HG02840 (cell line): ENCODE measurements at regions not wholly inside any gene's neighbourhood (a gene's known extent, or its start where the extent isn't known, plus 50 kb on each side); places are given as distances from the start of the nearest gene placed in this dataset.

Experiments used
- ATAC-seq: cut with Tn5 transposase; IDR thresholded peaks from one replicate; pipeline ENCODE4 v1.9.1; 2021; ENCODE audit warnings: mild to moderate bottlenecking, moderate library complexity, moderate number of reproducible peaks; ENCODE audit not compliant: unreplicated experiment, low FRiP score

- ATAC-seq = no peak
These were observed 970.8 kb upstream of the TENM3 start for GRCh38 chr4:181272422-181272821.

DNA sequence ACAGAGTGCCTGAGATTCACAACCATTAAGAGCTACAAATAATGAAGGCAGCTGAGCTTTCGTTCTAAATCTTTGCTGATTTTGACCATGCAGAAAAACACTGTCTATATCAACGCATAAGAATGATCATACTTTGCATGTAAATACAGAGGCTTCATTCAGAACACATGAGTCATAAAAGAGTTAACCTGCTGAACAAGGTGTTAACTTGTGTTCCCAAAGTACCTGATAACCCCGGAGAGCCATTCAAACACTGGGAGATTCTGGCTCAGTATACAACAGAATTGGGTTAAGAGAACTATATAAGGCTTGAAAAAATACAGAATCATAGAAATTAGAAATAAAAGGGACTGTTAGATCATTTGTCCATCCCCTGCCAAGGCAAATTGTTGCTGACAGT, 964.3 kb upstream of the TENM3 start:
- no peak for ATAC-seq

GRCh38 chr4:181281451-181281850, 961.8 kb upstream of the TENM3 start:
- no peak for ATAC-seq

DNA sequence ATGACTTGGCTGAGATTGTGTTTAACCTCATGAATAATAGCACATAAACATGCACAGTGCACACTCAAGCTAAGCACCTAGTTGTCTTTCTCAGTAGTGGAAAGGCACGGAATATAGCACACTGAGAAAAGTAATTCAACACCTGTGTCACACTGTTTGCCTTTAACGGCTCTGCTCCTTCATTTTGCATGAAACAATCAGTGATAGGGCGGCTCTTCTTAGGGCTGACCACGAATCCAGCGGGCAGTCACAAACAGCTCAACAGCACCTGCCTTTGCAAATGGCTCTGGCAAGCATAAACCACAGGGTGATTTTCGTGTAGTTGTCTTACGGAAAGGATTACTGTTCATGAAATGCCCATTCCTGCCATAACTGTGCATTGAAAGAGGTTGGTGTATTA, 954.0 kb upstream of the TENM3 start:
- ATAC-seq = no peak

DNA sequence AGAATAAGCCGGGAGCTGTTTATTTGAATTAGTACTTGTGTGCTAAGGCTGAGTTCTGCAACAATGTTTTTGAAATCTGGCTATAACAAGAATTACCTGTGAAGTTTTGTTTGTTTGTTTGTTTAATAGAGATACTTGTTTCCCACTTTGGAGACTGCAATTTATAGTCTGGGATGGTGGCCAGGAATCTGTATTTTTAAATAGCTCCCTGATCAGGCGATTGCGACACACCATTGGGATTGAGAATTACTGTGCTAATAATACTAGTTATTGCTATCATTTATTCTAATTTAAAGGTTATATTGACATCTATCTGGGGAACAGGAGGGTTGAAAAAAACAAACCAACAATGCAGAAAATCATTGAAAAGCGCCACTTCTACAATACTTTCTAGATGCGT, 951.6 kb upstream of the TENM3 start:
- ATAC-seq = no peak

DNA sequence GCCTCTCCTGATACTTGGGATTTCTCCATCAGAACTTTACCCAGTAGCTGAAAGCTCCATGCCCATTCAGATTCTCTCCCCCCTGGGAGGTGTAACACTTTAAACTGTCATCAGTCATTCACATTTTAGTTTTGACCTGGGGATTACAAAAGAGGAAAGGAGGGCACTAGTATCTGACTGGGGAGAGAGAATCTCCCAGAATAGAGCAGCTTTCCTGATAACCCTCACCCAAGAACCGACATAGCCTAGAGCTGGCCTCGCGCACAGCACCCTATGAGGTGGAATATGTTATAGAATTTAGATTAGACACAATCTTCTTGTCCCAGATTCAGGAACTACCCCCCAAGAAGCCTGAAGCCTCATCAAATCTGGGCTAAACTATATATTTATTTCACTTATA, 950.2 kb upstream of the TENM3 start:
- no peak for ATAC-seq

DNA sequence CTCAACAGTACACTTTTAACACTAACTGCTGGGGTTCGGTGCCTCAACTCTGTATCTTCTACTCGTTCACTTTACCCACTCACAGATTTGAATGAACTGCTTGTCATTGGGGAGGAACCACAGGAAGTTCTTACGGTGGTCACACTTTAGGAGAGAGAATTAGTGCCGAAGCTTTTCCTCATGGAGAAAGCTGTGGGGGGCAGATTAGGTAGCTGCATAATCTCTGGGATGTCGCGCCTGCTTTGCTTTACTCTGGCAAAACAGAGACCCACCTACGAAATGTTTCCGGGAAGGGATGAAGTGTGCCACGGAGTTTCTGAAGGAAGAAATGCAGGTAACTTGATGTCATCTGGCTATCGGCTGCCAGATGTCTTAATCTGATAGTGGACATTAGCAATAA, 949.7 kb upstream of the TENM3 start:
- no peak for ATAC-seq

DNA sequence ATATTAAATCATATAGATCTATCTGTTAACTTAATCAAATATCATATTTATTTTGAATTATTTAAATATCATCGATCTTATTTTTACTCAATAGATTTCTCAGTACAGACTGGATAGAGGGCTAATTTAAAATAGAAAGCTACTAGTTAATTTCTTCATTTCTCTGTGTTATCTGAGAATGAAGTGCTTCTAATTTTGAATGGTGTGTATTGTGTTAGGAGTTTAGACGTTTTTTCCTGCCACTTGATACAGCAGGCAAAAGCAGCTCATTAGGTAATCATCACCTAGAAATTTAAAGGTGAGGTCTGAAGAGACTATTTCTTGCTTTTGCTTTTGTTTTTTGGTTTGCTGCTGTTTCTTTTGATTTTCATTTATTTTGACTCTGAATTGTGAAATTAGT, 948.8 kb upstream of the TENM3 start:
- ATAC-seq = no peak

- ATAC-seq = peak; percentile 60
These were observed 941.2 kb upstream of the TENM3 start for GRCh38 chr4:181301735-181302710.

- no peak for ATAC-seq
These were observed 935.4 kb upstream of the TENM3 start for GRCh38 chr4:181307824-181308223.

DNA sequence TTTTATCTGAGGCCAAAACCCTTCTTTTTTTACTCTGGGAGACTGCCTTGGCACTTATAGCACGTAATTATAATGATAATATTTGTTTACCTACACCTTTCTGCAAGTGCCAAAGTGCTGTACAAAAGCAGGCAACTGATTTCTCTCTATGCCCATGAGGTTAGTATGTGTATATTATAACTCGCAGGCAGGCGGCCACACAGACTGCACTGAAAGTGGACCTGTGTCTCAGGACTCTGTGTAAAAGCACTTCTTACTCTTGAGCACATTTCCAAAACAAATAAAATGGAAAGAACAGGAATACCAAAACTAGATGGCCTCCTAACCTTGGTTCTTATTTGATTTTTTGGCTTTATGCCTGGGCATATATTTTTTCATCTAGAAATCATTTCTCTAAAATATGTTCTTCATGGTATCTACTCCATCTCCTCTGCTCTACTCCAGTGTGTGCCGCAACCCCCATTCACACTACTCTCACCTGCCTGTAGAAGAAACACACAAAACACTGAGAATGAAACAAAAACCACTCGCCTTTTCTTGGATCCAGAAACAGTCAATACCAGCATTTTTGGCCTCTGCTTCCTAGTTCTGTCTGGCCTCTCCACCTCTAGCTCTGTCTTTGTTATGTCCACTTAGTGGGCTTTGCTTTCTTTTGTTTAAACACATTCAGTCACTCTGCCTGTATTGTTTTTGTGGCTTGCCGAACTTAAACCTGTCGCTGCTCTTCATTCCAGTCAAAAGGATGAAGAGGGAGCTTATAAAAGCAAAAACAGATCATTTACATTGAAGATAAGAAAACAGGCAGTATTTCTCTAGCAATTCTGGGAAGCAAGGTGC, 934.5 kb upstream of the TENM3 start:
- ATAC-seq = no peak

DNA sequence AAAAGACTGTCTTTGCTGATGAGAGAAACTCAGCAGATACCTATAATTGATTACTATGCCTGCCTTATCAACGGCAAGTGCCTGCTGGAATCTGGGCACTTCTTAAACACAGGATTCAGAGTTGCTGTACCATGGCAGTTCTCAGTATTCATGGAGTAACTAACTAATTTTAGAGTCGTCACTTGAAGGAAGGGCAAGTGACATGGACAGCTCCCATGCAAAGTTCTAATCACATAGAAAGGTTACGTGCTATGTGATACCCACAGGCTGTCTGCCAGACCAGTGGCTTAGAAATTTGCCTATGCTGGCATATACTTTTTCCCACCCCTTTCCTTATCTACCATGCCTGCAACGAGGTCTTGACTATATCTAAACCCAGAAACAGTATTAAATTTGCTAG, 931.1 kb upstream of the TENM3 start:
- no peak for ATAC-seq

- ATAC-seq = no peak
These were observed 923.6 kb upstream of the TENM3 start for GRCh38 chr4:181319629-181320028.

- ATAC-seq = peak; percentile 73
These were observed 920.1 kb upstream of the TENM3 start for GRCh38 chr4:181323061-181323460.

GRCh38 chr4:181330654-181331201, 912.5 kb upstream of the TENM3 start:
- no peak for ATAC-seq

- ATAC-seq = no peak
These were observed 912.0 kb upstream of the TENM3 start for GRCh38 chr4:181331214-181331613.

GRCh38 chr4:181345931-181346330, 897.3 kb upstream of the TENM3 start:
- no peak for ATAC-seq

- no peak for ATAC-seq
These were observed 892.4 kb upstream of the TENM3 start for GRCh38 chr4:181350615-181351415.

DNA sequence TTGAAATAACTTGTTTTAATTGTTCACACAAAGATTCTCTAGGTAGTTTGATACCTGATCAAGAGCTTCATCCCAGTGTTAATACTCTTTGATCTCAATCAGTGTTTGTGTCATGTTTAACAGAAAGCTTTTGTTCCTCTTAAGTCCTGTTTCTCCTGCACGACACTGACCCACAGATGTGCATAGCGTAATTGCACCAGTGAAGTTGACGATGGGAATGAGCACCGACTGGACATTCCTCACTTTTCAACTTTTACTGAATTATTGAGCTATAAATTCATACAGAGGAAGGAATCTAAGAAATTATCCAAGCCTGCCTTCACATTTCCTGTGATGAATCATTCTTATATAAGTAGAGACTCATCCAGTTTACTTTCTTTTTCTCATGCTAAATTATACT, 878.7 kb upstream of the TENM3 start:
- ATAC-seq = no peak

- no peak for ATAC-seq
These were observed 877.5 kb upstream of the TENM3 start for GRCh38 chr4:181365671-181366070.
